NCI-H1436 treated with DMSO at 0.1 percent for 48 hours (cell line): ENCODE measurements at regions not wholly inside any gene's neighbourhood (a gene's known extent, or its start where the extent isn't known, plus 50 kb on each side); places are given as distances from the start of the nearest gene placed in this dataset.

Experiments used
- DNase-seq: peaks from one replicate; lab custom pipeline; 2025; lab: John Stamatoyannopoulos, UW

DNA sequence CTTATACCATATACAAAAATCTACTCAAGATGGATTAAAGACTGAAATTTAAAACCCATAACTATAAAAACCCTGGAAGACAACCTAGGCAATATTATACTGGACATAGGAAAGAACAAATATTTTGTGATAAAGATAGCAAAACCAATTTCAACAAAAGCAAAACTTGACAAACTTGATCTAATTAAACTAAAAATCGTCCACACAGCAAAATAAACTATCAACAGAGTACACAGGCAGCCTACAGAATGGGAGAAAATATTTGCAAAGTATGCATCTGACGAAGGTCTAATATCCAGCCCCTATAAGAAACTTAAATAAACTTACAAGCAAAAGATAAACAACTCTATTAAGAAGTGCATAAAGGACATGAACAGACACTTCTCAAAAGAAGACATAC is 240.1 kb downstream of the HGF start:
- no peak for DNase-seq

DNA sequence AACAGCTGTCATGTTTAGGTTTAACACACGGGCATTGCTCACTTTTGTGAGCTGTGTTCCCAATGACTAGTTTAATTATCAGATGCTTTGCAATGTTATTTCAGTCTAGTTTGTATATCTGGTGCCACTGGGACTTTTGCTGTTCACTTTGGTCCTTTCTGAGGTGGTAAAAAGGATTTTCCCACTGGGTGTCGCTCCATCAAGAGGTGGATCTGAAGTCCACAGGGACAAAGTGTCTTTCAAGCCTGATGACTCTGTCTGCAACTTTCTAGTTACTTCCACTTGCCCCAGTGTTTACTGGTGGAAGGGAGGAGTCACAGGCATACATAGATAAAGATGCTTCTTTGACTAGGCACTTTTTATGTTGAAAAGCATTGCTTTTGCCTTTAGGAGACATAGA is 242.2 kb downstream of the HGF start:
- DNase-seq = no peak

DNA sequence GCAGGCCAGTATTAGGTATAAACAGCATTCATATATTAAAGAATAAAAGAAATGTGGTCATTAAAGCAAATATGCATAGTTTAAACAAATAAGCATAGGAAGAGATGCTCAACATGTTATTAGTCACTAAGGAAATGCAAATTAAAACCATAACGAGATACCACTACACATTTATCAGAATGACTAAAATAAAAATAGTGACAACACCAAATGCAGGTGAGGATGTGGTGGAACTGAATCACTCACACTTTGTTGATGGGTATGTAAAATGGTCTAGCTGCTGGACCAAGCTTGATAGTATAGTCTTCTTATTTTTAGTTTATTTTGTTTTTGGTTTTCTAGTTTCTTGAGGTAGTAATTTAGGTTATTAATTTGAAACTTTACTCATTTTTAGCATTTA is 242.9 kb downstream of the HGF start:
- no peak for DNase-seq

DNA sequence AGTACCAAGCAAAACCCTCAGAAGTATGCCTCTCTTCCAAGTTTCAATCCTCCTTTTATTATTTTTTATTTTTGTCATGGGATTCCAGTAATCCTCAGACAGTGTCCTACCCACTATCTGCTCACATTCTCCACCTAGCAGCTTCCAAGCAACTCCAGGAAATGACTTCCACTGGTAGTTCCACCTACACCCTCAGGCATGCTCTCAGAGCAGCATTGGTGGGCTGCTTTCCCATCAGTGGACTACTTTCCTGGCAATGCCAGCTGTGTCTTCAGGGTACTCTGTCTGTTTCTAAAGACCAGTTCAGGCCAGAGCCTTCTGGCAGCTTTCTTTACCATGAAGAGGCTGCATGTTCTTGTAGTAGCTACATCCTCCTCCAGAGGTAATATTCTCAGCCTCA is 244.0 kb downstream of the HGF start:
- no peak for DNase-seq

DNA sequence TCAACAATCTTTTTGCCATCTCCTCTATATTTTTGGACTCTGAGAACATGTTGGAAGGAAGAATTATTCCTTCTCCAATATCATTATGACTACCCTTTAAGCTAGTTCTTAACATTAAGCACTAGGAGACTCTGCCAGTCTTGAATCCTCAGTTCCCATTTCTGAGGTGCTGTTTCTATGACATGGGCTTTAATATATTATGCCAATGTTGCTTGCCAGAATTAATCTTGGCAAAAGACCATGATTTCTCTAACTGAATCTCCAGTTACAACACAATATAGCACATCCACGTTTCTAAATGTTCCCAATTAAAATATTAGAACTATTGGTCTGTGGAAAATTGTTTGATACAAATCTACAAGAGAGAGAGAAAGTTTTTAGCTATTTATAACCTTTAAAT is 250.0 kb downstream of the HGF start:
- no peak for DNase-seq

DNA sequence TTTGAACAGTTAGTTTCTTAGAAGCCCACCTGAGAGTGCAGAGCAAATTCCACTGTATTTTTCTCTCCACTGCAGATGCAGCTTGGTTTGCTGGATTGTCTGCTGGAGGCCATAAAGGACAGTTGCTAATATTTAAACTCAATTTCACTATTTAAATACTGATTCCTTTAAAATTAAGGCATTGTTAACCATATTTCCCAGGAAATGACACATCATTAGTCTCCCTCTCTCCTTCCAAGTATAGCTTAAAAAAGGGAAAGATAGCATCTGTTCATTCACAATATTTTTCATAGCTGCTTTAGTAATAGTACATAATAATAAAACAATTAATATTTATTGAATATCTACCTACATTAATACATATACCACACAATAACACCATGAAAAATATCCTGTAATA is 252.9 kb downstream of the HGF start:
- DNase-seq = no peak

DNA sequence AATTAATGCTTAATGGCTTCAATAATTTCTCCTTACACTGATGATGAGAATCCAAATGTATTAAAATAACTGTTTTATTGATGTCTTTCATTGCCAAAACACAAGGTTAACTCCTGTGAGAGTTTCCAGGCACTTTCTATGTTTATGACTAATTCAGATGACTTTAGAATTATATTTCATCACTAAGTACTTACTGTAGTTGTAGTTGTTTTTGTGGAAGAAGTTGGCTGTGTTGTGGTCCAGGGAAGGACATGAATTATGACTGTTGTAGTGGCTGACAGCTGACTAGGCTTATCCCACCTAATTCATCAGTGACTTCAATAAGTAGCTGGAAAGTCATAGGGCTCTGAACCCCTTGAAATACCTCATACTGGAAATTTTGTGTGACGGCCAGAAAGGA is 254.8 kb downstream of the HGF start:
- no peak for DNase-seq

DNA sequence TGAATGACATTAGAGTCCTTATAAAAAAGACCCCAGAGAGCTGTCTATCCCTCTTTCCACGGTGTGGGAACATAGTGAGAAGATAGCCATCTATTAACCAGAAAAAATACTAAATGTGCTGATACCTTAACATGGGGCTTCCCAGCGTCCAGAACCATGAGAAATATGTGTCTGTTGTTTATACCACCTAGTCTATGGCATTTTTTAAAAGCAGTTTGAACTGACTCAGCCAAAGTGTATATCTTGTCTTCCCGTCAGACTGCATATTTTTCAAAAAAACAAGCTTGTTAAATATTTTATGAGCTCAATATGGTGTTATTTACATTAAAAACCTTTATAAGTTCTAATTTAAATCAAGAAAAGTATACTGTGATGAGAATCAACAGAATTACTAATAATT is 255.3 kb downstream of the HGF start:
- no peak for DNase-seq

DNA sequence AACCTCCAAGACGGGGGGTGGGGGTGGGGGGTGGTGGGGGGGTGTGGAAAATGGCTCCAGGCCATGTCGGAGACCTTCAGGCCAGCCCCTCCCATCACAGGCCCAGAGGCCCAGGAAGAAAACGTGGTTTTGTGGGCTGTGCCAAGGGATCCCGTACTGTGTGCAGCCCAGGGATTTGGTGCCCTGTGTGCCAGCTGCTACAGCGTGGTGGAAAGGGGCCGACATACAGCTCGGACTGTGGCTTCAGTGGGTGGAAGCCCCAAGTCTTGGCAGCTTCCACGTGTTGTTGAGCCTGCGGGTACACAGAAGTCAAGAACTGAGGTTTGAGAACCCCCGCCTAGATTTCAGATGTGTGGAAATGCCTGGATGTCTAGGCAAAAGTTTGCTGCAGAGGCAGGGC is 259.7 kb downstream of the HGF start:
- DNase-seq = no peak

DNA sequence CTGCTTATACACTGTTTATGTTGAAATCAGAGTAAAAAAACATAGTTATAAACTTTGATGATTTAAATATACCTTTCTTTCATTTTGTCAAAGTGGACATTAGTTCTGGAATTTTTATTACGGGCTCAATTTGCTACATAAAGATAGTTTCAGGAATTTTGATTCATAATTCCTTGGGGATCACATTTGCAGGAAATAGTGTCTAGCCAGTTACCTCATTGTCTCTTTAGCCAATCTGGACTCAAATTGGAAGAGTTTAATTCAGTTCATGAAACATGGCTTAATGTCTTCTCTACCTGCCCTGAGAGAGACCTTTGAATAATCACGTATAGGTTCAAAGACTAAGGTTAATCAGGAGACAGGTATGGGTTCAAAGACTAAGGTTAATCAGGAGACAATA is 262.6 kb downstream of the HGF start:
- DNase-seq = no peak

DNA sequence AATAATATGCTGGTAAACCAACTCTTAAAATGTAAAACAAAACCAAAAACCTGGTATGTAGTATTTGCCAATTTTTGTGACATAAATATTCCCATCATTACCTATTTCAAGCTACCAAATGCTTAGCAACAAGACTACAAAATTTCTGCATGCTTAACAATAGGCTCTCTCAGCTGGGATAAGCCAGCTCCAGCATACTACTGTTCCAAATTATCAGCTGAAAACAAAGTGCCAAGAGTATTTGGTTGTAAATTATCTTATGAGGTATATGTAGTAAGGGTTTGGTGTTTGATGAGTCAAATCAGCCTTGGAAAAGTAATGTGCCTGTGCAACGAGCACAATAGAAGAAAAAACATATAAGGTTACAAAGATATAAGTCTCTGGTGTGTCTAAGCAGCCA is 263.2 kb downstream of the HGF start:
- DNase-seq = no peak

DNA sequence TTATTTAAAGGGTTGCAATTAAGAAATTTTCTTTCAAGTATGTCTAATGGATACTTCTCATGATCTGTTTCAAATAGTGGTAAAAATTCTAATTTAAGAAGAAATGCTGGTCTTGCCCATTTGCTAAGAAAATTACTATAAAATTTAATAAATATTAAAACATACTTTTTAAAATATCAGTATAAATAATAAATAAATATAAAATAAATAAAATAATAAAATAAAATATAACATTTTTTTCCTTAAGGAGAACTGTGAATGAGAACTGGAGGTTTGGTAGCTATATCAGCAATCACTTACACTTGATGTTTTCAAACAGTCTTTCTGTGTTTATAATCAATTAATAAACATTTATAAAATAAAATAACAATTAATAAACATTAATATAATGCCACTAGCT is 266.1 kb downstream of the HGF start:
- no peak for DNase-seq

DNA sequence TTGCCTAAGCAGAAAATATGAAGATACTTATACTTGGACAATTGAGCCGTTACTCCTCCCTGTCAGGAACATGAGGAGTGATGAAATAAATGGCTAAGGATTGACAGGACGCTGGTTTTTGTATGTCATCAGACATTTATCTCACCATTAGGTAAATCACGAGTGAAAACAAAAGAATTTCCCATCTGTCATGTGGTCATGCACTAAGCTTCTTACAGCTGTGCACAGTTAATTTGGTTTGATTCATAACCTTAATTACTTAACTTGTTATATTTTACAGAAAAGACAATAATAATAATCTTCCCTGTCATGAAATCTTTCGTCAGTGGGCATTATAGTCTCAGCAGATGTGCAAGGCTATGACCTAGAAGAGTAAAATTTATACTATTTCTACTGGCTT is 266.5 kb downstream of the HGF start:
- no peak for DNase-seq

DNA sequence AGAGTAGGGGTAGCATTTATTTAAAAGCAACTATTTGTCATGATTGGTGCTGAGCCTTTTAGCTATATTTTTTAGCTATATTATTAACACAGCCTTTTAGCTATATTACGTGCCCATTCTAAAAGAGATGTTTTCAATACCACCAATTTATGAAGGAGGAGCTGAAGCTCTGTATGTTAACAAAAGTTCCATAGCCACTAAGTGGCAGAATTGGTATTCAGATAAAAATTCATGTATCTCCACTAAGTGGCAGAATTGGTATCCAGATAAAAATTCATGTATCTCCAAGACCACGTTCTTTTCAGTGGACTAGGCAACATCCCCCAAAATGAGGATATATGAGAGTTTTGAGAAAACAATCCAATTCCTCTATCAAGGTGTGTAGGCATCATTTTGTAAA is 268.6 kb downstream of the HGF start:
- no peak for DNase-seq

DNA sequence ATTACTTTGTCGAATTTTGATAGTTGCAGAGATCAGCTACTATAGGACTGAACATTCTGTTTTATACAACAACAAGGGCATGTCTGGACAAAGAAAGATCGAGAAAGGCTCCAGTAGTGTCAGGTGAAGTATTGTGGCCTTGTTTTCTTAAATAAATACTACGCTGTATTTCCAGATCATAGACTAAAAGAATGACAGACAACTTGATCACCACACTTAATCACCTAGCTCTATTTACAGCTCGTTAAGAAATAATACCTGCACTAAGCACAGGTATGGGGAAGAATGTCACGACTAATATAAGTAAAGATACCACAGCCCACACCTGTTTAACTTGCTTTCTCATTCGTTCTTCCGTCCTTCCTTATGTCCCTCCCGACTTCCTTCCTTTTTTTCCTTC is 269.2 kb downstream of the HGF start:
- DNase-seq = no peak

DNA sequence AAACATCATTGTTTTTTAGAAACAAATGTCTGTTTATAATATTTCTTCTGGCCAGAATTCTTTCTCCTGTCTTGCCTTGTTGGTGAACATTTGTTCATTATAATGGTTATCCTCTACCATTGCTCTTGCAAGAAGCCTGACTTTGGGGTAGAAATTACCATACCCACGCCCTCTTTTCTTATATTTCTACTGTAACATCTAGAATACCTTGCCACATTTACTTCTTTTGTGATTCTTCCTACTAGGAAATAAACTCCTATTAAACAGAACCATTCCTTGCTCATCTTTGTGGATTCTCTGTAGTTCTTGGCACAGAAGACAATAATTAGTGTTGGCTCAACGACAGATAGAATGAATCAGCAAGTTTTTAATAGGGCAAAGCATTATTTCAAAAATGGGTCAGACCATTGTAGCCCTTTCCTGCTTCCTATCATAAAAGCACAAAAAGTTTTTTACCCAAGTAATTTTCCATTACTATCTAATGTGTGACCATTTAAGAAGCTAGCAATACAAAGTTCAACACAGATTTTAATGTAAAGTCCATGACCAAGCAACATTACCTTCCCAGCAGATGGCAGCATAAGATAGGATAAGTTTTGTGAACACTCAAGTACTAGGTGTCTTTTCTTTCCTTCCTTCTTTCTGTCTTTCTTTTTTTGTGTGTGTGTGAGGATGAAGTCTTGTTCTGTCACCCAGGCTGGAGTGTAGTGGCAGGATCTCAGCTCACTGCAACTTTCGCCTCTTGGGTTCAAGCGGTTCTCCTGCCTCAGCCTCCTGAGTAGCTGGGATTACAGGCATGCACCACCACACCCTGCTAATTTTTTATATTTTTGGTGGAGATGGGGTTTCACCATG is 270.4 kb downstream of the HGF start:
- DNase-seq = peak; percentile 44

DNA sequence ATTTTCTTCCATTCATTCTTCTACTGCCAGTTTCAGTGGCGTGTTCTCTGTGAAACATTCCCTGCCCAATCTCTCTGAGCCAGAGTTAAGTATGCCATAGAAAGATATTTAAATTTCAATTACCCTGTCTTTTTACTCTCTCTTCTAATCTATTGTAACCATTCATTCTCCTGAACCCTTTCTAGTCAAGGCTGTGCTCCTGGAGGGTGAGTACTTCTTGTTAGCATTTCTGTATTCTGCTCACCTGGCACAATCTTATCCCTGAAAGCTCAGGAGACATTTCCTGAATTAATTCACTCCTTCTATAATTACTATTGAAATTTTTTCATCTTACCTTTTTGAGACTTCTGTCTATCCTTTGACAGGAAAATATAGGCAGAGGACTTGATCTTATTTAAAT is 271.7 kb downstream of the HGF start:
- no peak for DNase-seq

DNA sequence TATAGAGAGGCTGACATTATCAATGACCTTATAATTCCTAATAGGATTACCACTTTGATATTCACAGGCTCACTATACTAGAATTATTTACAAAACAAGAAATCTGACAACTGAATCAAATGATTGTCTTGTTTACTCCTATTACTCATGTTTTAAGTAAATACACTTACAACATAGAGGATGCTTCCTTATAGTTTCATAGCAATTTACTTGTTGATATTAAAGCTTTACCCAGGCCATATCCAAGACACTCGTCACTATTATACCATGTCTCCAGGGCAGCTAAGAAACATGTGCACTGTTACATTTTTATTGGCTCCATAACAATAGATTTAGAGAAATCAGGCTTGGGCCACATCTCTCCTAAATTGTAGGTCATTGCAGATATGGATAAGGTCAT is 276.9 kb downstream of the HGF start:
- no peak for DNase-seq

DNA sequence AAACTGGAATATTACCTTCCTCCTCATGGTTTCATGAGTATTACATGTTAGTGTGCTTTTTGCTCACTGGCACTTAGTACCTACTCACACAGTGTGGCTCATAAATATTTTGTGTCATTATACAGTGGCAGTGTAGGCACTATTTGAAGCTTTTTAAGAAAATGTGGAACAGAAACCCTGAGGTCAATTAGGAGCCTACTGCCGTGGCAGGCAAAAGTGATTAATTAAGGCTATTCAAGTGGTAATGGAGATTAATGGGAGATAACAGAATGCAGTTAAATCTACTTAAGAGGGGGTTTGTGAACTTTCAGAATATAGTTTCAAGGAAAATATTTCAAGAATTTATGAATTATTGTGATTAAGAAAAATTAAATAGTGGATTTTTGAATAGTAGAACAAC is 277.6 kb downstream of the HGF start:
- no peak for DNase-seq

DNA sequence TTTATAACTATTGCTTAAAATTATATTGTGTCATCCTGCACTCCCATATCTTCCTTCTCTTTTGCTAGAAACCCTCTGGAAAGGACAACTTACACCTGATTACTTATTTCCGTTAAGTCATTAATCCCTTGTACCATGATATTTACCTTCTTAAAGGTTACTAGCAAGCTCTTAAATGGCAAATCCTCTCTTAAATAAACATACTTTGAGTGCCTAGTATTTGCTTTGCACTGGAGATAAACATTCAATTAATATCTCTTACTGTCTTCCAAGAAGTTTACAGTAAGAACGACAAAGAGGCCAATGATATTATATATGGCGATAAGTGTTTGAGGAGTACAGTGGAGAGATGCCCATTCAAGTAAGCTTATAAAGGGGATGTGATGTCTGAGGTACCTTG is 278.3 kb downstream of the HGF start:
- DNase-seq = no peak

DNA sequence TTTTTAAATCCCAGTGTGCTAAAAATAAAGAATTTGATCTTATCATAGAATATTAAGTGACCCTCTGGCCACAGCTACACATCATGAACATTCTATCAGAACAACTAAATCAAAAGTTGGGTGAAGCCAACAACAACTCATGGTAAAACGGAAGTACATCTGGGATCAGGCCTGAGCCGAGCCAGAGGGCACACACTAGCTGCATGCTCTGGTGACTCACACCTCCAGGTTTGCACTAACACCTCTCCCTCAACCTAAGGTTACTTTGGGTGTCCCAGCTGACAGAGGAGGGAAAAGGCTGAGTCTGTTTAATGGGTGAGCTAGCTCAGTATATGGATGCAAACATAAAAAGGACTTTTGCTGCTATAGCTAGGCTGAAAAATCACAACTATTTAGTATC is 281.6 kb downstream of the HGF start:
- no peak for DNase-seq

DNA sequence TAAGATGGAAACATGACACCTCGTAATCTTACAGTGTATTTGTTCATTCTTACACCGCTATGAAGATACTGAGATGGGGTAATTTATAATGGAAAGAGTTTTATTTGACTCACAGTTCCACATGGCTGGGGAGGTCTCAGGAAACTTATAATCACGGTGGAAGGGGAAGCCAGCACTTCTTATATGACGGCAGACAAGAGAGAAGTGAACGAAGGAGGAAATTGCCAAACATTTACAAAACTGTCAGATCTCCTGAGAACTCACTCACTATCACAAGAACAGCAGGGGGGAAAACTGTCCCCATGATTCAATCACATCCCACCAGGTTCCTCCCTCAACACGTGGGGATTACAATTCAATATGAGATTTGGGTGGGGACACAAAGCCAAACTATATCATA is 282.3 kb downstream of the HGF start:
- no peak for DNase-seq

DNA sequence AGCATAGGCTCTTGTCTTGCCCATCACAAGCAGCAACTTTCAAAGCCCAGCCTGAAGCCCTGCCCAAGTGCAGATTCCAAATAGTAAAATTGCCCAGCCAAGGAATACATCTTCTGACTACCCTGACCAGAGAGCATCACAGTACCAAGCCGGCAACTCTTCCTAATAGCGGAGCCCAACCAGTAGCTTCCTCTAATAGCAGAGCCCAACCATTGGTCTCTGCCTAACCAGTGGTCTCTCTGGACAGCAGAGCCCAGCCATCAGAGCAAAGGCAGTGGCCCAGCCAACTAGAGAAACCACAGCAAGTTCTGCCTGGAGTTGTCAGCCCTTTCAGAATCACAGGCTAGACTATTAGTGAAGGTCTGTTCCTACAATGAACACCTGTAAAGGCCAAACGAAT is 285.6 kb downstream of the HGF start:
- no peak for DNase-seq

DNA sequence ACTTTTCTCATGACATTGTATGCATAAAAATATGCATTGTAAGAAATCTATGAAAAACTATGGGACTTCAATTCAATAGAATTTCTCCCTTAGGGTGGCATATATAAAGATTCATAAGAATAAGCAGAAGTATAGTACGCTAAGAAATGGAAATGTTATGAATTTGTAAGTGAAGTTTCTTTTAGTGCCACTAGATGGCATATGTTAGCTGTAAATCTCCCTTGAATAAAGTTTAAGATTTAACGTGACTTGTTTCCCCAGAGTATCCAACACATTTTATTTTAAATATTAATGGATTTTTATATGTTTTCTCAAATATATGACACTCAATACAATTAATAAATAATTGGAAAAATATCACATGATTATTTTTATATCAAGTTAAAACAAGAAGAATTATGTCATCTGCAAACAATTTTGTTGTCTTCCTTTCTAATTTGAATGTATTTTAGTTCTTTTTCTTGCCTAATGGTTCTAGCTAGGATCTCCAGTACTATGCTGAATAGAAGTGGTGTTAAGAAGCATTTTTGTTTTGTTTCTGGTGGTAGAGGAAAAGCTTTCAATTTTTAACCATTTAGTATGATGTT is 287.2 kb downstream of the HGF start:
- no peak for DNase-seq
